ENCODE measurements at regions not wholly inside any gene's neighbourhood (a gene's known extent, or its start where the extent isn't known, plus 50 kb on each side); places are given as distances from the start of the nearest gene placed in this dataset.

- TF ChIP-seq CTCF (IDR thresholded peaks at IDR 0.05; ENCODE audit: low read length) (no peak), EZH2phosphoT487 (IDR thresholded peaks at IDR 0.05; ENCODE audit: low read length) (peak; percentile 98), EZH2 (optimal IDR thresholded peaks at IDR 0.05; ENCODE audit: low read depth, low read length) (no peak)
Observed at GRCh38 chr4:171639540-171639939, 173.7 kb upstream of the GALNTL6 start.
